HCT116 (cell line): ENCODE measurements at regions not wholly inside any gene's neighbourhood (a gene's known extent, or its start where the extent isn't known, plus 50 kb on each side); places are given as distances from the start of the nearest gene placed in this dataset.

Experiments used
- ATAC-seq: fragments of 200-7000 bp; cut with Tn5 transposase; 2 replicates; pipeline ENCODE4 v1.9.1; 2020; ENCODE audit warnings: mild to moderate bottlenecking, moderate library complexity
- BruUV-seq: library from RNA; stranded (reverse); fragments of 400-500 nt; replicated peaks from 2 replicates; lab custom pipeline; 2021; lab: Mats Ljungman, UMichigan
- CTCF ChIA-PET: fragments of 300-600 bp; sonication (Branson Sonifier 250); formaldehyde crosslinking; loops from one replicate; lab custom pipeline; 2021; ENCODE audit warnings: antibody characterized with exemption; lab: Charles Lee
- POLR2A ChIA-PET: fragments of 300-600, 350-600 bp; sonication (Branson Sonifier 250); formaldehyde crosslinking; loops from one replicate; lab custom pipeline; 2021; ENCODE audit warnings: antibody characterized with exemption; lab: Charles Lee
- RAD21 ChIA-PET, 2 experiments: fragments of 300-600 bp; sonication (Branson Sonifier 250); formaldehyde crosslinking; loops; one replicate each; lab custom pipeline; 2023; ENCODE audit warnings: low total read pairs in 2 of 2; ENCODE audit not compliant: uncharacterized antibody in 2 of 2, unreplicated experiment in 2 of 2, low non-redundant PET in 1 of 2; lab: Charles Lee
- DNase-seq: peaks from one replicate; pipeline ENCODE4 v3.0.0-alpha.2; 2010; ENCODE audit warnings: low read depth, low spot score
- H2AFZ ChIP-seq: fragments of 200-600 bp; shearing (Covaris generic), sonication (generic); 2 replicates; pipeline ENCODE4 v1.6.1; 2017; ENCODE audit warnings: low read depth, mixed run types, mixed read lengths, antibody characterized with exemption, low read length; ENCODE audit not compliant: poor library complexity, severe bottlenecking
- H3K27ac ChIP-seq: 2 replicates; pipeline ENCODE4 v1.5.1; 2012; ENCODE audit warnings: low read depth, low read length
- H3K27me3 ChIP-seq: fragments of 200-600 bp; sonication (generic); 2 replicates; pipeline ENCODE4 v1.6.1; 2016; ENCODE audit warnings: mixed run types, low read length, mixed read lengths; ENCODE audit not compliant: insufficient read depth
- H3K36me3 ChIP-seq, 2 experiments: fragments of 200-500 bp in 1 of 2; fragments of 200-600 bp in 1 of 2; sonication (Bioruptor generic) in 1 of 2; sonication (generic) in 1 of 2; 2 replicates each; pipeline versions ENCODE4 v1.5.1 to v1.6.1; 2014 to 2016; ENCODE audit warnings: low read length in 2 of 2, inconsistent platforms in 1 of 2, mixed read lengths in 1 of 2, mixed run types in 1 of 2; ENCODE audit not compliant: insufficient read depth in 2 of 2, control insufficient read depth in 1 of 2
- H3K4me1 ChIP-seq, 2 experiments: fragments of 200-600 bp in 1 of 2; sonication (generic) in 1 of 2; 2 replicates each; pipeline versions ENCODE4 v1.5.1 to v1.6.1; 2012 to 2017; ENCODE audit warnings: low read length in 2 of 2, inconsistent platforms in 1 of 2, mild to moderate bottlenecking in 1 of 2, mixed read lengths in 1 of 2, mixed run types in 1 of 2, moderate library complexity in 1 of 2; ENCODE audit not compliant: insufficient read depth in 2 of 2, control insufficient read depth in 1 of 2
- H3K4me2 ChIP-seq: fragments of 200-600 bp; sonication (generic); 2 replicates; pipeline ENCODE4 v1.6.1; 2017; ENCODE audit warnings: mixed run types, low read length, mixed read lengths
- H3K4me3 ChIP-seq, 2 experiments: fragments of 200-600 bp in 1 of 2; sonication (generic) in 1 of 2; replicated peaks in 1 of 2; 2 replicates each; pipeline ENCODE4 v1.5.1; 2011 to 2016; ENCODE audit warnings: low read length in 2 of 2, control low read depth in 1 of 2, low read depth in 1 of 2, mild to moderate bottlenecking in 1 of 2, mixed read lengths in 1 of 2, mixed run types in 1 of 2
- H3K79me2 ChIP-seq: fragments of 200-600 bp; sonication (generic); 2 replicates; pipeline ENCODE4 v1.6.1; 2017; ENCODE audit warnings: mild to moderate bottlenecking, mixed run types, low read length, moderate library complexity, mixed read lengths; ENCODE audit not compliant: insufficient read depth
- H3K9ac ChIP-seq: fragments of 200-600 bp; sonication (generic); 2 replicates; pipeline ENCODE4 v1.6.1; 2016; ENCODE audit warnings: low read length, mixed read lengths
- H3K9me2 ChIP-seq: fragments of 200-600 bp; sonication (generic), shearing (Covaris generic); 2 replicates; pipeline ENCODE4 v1.6.1; 2017; ENCODE audit warnings: mixed run types, mild to moderate bottlenecking, moderate library complexity; ENCODE audit not compliant: insufficient read depth
- H3K9me3 ChIP-seq, 2 experiments: fragments of 200-500 bp in 1 of 2; fragments of 200-600 bp in 1 of 2; sonication (Bioruptor generic) in 1 of 2; sonication (generic) in 1 of 2; 2 replicates each; pipeline ENCODE4 v1.6.1; 2014 to 2017; ENCODE audit warnings: low read length in 2 of 2, mixed read lengths in 2 of 2, inconsistent platforms in 1 of 2, low read depth in 1 of 2, mild to moderate bottlenecking in 1 of 2, mixed run types in 1 of 2, moderate library complexity in 1 of 2; ENCODE audit not compliant: control insufficient read depth in 1 of 2, insufficient read depth in 1 of 2
- H4K20me1 ChIP-seq: fragments of 200-600 bp; sonication (generic), shearing (Covaris generic); 2 replicates; pipeline ENCODE4 v1.6.1; 2017; ENCODE audit warnings: mixed run types, mild to moderate bottlenecking, moderate library complexity; ENCODE audit not compliant: insufficient read depth
- CBX3 ChIP-seq: IDR thresholded peaks from 2 replicates; pipeline ENCODE4 v1.6.1; 2012; ENCODE audit warnings: low read depth
- CEBPB ChIP-seq: IDR thresholded peaks from 2 replicates; pipeline ENCODE4 v1.6.1; 2012; ENCODE audit warnings: low read depth
- CTCF ChIP-seq, 3 experiments: fragments of 200-600 bp in 1 of 3; sonication (generic) in 1 of 3; IDR thresholded peaks in 2 of 3; conservative IDR thresholded peaks in 1 of 3; 2 replicates each; pipeline ENCODE4 v1.5.1; 2012 to 2017; ENCODE audit warnings: low read depth in 2 of 3, low read length in 2 of 3, antibody characterized with exemption in 1 of 3, borderline replicate concordance in 1 of 3, control low read depth in 1 of 3, mild to moderate bottlenecking in 1 of 3, mixed read lengths in 1 of 3, mixed run types in 1 of 3, moderate library complexity in 1 of 3; ENCODE audit not compliant: insufficient read depth in 1 of 3
- EGR1 ChIP-seq: IDR thresholded peaks from 2 replicates; pipeline ENCODE4 v1.6.1; 2012; ENCODE audit warnings: low read depth
- EZH2phosphoT487 ChIP-seq: fragments of 200-600 bp; IDR thresholded peaks from 2 replicates; pipeline ENCODE4 v1.6.1; 2018; ENCODE audit warnings: antibody characterized with exemption, borderline replicate concordance
- FOSL1 ChIP-seq: IDR thresholded peaks from 2 replicates; pipeline ENCODE4 v1.6.1; 2012; ENCODE audit warnings: low read depth
- JUND ChIP-seq: IDR thresholded peaks from 2 replicates; pipeline ENCODE4 v1.6.1; 2012
- MAX ChIP-seq: IDR thresholded peaks from 2 replicates; pipeline ENCODE4 v1.6.1; 2012
- POLR2A ChIP-seq: IDR thresholded peaks from 2 replicates; pipeline ENCODE4 v1.7.0; 2011; ENCODE audit warnings: borderline replicate concordance; ENCODE audit not compliant: insufficient read depth, insufficient read length; ENCODE audit errors: extremely low read depth
- RAD21 ChIP-seq: IDR thresholded peaks from 2 replicates; pipeline ENCODE4 v1.6.1; 2012; ENCODE audit warnings: low read depth, mild to moderate bottlenecking
- REST ChIP-seq: IDR thresholded peaks from 2 replicates; pipeline ENCODE4 v1.6.1; 2012; ENCODE audit warnings: low read depth
- SP1 ChIP-seq: IDR thresholded peaks from 2 replicates; pipeline ENCODE4 v1.6.1; 2012; ENCODE audit warnings: low read depth
- SRF ChIP-seq: IDR thresholded peaks from 2 replicates; pipeline ENCODE4 v1.6.1; 2012; ENCODE audit warnings: low read depth
- TCF7L2 ChIP-seq: IDR thresholded peaks from 2 replicates; pipeline ENCODE4 v1.7.0; 2011; ENCODE audit warnings: borderline replicate concordance, inconsistent platforms; ENCODE audit not compliant: insufficient read depth, insufficient read length; ENCODE audit errors: extremely low read depth
- ZFX ChIP-seq: fragments of 450-650 bp; IDR thresholded peaks from 2 replicates; pipeline ENCODE4 v1.6.1; 2017
- ZNF274 ChIP-seq: fragments of 200-500 bp; sonication (Bioruptor generic); IDR thresholded peaks from 2 replicates; pipeline ENCODE4 v1.6.1; 2014; ENCODE audit warnings: mild to moderate bottlenecking, low read depth, low read length, inconsistent platforms
- intact Hi-C: fragments of 100-400 bp; cut with micrococcal nuclease; formaldehyde crosslinking; loops from 2 replicates; pipeline ENCODE4 v1.10.0; 2022

GRCh38 chr14:82731526-82731925 is 1197.9 kb upstream of the SEL1L start (continued):
- TF ChIP-seq CTCF (IDR thresholded peaks at IDR 0.05 in 2 of 3, conservative IDR thresholded peaks at IDR 0.05 in 1 of 3; ENCODE audit: borderline replicate concordance in 1 of 3, insufficient read depth in 1 of 3, low read depth in 2 of 3, low read length in 2 of 3) (no peak), EZH2phosphoT487 (no peak), MAX (no peak), SP1 (no peak), ZNF274 (no peak), FOSL1 (no peak), SRF (no peak), RAD21 (no peak)

- H3K4me3 ChIP-seq: no peak overlapping the region
- no peak overlapping the region for H3K4me2 ChIP-seq
- no peak for DNase-seq
- no peak for ATAC-seq
- H4K20me1 ChIP-seq: no peaks in the 10 kb centered on the region
- ChIA-PET CTCF (no interaction called here), RAD21 (no interaction called here), POLR2A (no interaction called here)
- H3K9me3 ChIP-seq: peaks cover 8 to 16% of the 10 kb centered on the region in 2 experiments; a peak in 2 of 4 replicates
- no peak overlapping the region for H3K9ac ChIP-seq
- H2AFZ ChIP-seq: no peak overlapping the region
- H3K27me3 ChIP-seq: no peaks in the 10 kb centered on the region
- H3K79me2 ChIP-seq: no peaks in the 10 kb centered on the region
- H3K4me1 ChIP-seq: no peaks in the 10 kb centered on the region
- H3K9me2 ChIP-seq: no peaks in the 10 kb centered on the region
- no peaks in the 10 kb centered on the region for H3K36me3 ChIP-seq
- BruUV-seq: no TSS peak
- intact Hi-C loops: no loop called here
- no peak overlapping the region for H3K27ac ChIP-seq
- no peak for TF ChIP-seq REST
- TF ChIP-seq ZFX: no peak
- TF ChIP-seq POLR2A: no peak
- no peak for TF ChIP-seq EZH2phosphoT487
- no peak for TF ChIP-seq JUND
- no peak for TF ChIP-seq RAD21
- no peak for TF ChIP-seq EGR1
- TF ChIP-seq TCF7L2: no peak
- no peak for TF ChIP-seq CBX3
- no peak for TF ChIP-seq CEBPB
Observed at GRCh38 chr14:82740547-82740946, 1206.9 kb upstream of the SEL1L start.
